GM12872 (cell line): ENCODE measurements at regions not wholly inside any gene's neighbourhood (a gene's known extent, or its start where the extent isn't known, plus 50 kb on each side); places are given as distances from the start of the nearest gene placed in this dataset.

Source experiments
- CTCF ChIP-seq: IDR thresholded peaks from 3 replicates; pipeline ENCODE4 v1.5.1; 2011; ENCODE audit warnings: low read depth, mild to moderate bottlenecking, low read length, moderate library complexity; ENCODE audit not compliant: insufficient read depth

- TF ChIP-seq CTCF = no peak
Measured at GRCh38 chr10:83075815-83076355, 1063.4 kb upstream of the GHITM start.

- TF ChIP-seq CTCF = no peak
Measured at GRCh38 chr10:83076443-83076842, 1062.9 kb upstream of the GHITM start.

- no peak for TF ChIP-seq CTCF
Measured at GRCh38 chr10:83078160-83078559, 1061.1 kb upstream of the GHITM start.

- TF ChIP-seq CTCF = no peak
Measured at GRCh38 chr10:83078645-83079044, 1060.7 kb upstream of the GHITM start.

GRCh38 chr10:83083831-83084230 is 1055.5 kb upstream of the GHITM start:
- TF ChIP-seq CTCF = no peak

- no peak for TF ChIP-seq CTCF
Measured at GRCh38 chr10:83089335-83089734, 1050.0 kb upstream of the GHITM start.

GRCh38 chr10:83104616-83105015 is 1034.7 kb upstream of the GHITM start:
- no peak for TF ChIP-seq CTCF
